ENCODE measurements at regions not wholly inside any gene's neighbourhood (a gene's known extent, or its start where the extent isn't known, plus 50 kb on each side); places are given as distances from the start of the nearest gene placed in this dataset.

GRCh38 chr12:131330106-131330815 lies 376.6 kb downstream of the ADGRD1 start:
- Histone ChIP-seq H3K9me3 (no peaks in the 10 kb centered on the region), H3K4me3 (no peak overlapping the region), H3K36me3 (no peaks in the 10 kb centered on the region), H3K27ac (no peak overlapping the region), H3K4me1 (no peaks in the 10 kb centered on the region), H3K27me3 (peaks cover 0 to 7% of the 10 kb centered on the region in 2 donors)
- ATAC-seq (no peak), DNase-seq (no peak)
- intact Hi-C loops (cut with DNase I), result no loop called here
- no peak for TF ChIP-seq CTCF (IDR thresholded peaks at IDR 0.05)

GRCh38 chr12:131331148-131331750 lies 377.5 kb downstream of the ADGRD1 start:
- no peak for DNase-seq
- intact Hi-C loops (cut with DNase I), result no loop called here
- Histone ChIP-seq H3K4me1 (no peaks in the 10 kb centered on the region), H3K9me3 (no peaks in the 10 kb centered on the region), H3K36me3 (no peaks in the 10 kb centered on the region), H3K27ac (no peak overlapping the region), H3K27me3 (peaks cover 0 to 7% of the 10 kb centered on the region in 2 donors), H3K4me3 (no peak overlapping the region)
- ATAC-seq, result no peak
- no peak for TF ChIP-seq CTCF (IDR thresholded peaks at IDR 0.05)

GRCh38 chr12:131332224-131332623 lies 378.5 kb downstream of the ADGRD1 start:
- Histone ChIP-seq H3K27ac (no peak overlapping the region), H3K36me3 (no peaks in the 10 kb centered on the region), H3K4me1 (no peaks in the 10 kb centered on the region), H3K27me3 (peaks cover 0 to 7% of the 10 kb centered on the region in 2 donors), H3K9me3 (no peaks in the 10 kb centered on the region), H3K4me3 (no peak overlapping the region)
- no peak for TF ChIP-seq CTCF (IDR thresholded peaks at IDR 0.05)
- no peak for ATAC-seq
- peak in 1 of 4 donors; percentile 43 for DNase-seq
- intact Hi-C loops (cut with DNase I), result no loop called here

GRCh38 chr12:131333136-131333535 lies 377.8 kb upstream of the SFSWAP start:
- Histone ChIP-seq H3K4me1 (no peaks in the 10 kb centered on the region), H3K27ac (no peak overlapping the region), H3K9me3 (no peaks in the 10 kb centered on the region), H3K4me3 (no peak overlapping the region), H3K27me3 (no peaks in the 10 kb centered on the region), H3K36me3 (no peaks in the 10 kb centered on the region)
- no peak for TF ChIP-seq CTCF (IDR thresholded peaks at IDR 0.05)
- DNase-seq (no peak), ATAC-seq (no peak)
- intact Hi-C loops (cut with DNase I), result no loop called here

- DNase-seq, result no peak
- Histone ChIP-seq H3K27ac (no peak overlapping the region), H3K27me3 (no peaks in the 10 kb centered on the region), H3K4me3 (no peak overlapping the region), H3K9me3 (no peaks in the 10 kb centered on the region), H3K36me3 (no peaks in the 10 kb centered on the region), H3K4me1 (no peaks in the 10 kb centered on the region)
- intact Hi-C loops (cut with DNase I), result no loop called here
- no peak for TF ChIP-seq CTCF (IDR thresholded peaks at IDR 0.05)
- ATAC-seq, result no peak
Measured at GRCh38 chr12:131333621-131334440, 377.1 kb upstream of the SFSWAP start.

Data from left lung (tissue), 4 donors.